T47D (cell line): ENCODE measurements at regions not wholly inside any gene's neighbourhood (a gene's known extent, or its start where the extent isn't known, plus 50 kb on each side); places are given as distances from the start of the nearest gene placed in this dataset.

ENCODE experiments used
- DNase-seq, 2 experiments: peaks; one replicate each; pipeline versions ENCODE4 v3.0.0 to v3.0.0-alpha.2; 2011 to 2012; ENCODE audit warnings: low read depth in 1 of 2, low spot score in 1 of 2
- JUND ChIP-seq: IDR thresholded peaks from 2 replicates; pipeline ENCODE4 v1.6.1; 2012; ENCODE audit warnings: low read depth
- in situ Hi-C: cut with HindIII; loops from 2 replicates; pipeline ENCODE4 v1.10.0; 2016; ENCODE audit warnings: low sequenced_read_pairs, low pct_unique_long_range_greater_than_20kb

DNA sequence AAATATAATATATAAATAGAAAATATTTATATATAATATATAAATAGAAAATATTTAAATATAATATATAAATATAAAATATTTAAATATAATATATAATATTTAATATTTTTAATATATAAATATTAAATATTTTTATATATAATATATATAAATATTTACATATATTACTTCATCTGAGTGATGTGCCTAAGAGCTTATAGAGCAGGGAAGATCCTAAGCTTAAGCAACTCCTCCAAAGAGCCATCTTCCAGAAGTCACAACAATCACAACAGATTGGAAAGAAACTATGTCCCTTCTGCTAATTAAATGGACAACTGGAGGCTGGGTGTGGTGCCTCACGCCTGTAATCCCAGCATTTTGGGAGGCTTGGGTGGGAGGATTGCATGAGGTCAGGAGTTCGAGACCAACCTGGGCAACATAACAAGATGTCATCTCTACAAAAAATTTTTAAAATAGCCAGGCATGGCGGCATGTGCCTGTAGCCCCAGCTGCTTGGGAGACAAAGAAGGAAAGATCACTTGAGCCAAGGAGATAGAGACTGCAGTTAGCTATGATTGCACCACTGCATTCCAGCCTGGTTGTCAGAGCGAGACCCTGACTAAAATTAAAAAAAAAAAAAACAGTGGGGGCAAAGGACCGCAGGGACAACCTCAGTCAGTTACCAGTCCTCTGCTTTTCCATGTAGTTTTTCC lies 198.7 kb downstream of the SKIDA1 start:
- in situ Hi-C loops, result no loop called here
- TF ChIP-seq JUND, result no peak

DNA sequence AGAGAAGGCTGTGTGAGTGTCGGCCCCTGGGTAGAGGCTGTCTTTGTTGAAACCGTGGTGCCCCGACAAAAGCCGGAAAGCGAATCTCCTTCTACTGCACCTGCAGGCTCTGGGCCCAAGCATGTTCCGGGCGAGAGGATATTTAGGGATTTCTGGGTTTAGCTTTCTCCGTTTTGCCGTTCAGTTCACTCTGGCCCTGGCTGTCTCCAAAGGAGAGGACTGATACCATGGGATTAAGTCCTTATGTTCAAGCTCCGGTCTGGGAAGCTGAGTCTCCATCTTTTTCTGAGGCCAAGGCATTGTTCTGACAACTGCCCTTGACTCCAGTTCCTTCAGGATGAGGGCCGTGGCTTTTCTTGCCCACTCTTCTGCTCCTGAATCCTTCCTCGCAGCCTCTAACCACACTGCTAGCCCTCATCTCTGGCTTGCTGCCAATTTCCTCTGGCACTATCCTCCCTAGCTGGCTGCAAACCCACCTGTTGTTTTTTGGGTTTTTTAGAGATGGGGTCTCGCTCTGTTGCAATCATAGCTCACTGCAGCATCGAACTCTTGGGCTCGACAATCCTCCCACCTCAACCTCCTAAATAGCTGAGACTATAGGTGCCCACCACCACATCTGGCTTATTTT lies 206.8 kb downstream of the SKIDA1 start:
- no peak for DNase-seq
- in situ Hi-C loops, result no loop called here
- TF ChIP-seq JUND, result no peak

More for the DNA sequence above, 198.7 kb downstream of the SKIDA1 start:
- DNase-seq, result no peak

DNA sequence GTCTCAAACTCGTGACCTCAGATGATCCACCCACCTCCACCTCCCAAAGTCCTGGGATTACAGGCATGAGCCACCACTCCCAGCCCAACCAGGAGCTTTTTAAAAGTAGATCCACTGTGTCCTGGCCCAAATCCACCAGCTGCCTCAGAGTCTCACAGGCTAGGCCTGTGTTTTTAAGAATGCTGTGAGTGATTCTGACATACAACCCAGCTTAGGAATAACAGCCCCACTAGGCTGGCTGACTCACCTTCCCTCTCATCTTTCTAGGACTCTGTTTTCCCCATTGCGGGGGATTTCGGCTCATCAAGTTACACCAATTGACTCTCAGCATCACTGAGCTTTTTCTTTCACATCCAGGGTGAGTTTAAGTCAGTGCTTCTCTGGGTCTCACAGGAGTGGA lies 207.6 kb downstream of the SKIDA1 start:
- in situ Hi-C loops, result no loop called here
- TF ChIP-seq JUND, result no peak

DNA sequence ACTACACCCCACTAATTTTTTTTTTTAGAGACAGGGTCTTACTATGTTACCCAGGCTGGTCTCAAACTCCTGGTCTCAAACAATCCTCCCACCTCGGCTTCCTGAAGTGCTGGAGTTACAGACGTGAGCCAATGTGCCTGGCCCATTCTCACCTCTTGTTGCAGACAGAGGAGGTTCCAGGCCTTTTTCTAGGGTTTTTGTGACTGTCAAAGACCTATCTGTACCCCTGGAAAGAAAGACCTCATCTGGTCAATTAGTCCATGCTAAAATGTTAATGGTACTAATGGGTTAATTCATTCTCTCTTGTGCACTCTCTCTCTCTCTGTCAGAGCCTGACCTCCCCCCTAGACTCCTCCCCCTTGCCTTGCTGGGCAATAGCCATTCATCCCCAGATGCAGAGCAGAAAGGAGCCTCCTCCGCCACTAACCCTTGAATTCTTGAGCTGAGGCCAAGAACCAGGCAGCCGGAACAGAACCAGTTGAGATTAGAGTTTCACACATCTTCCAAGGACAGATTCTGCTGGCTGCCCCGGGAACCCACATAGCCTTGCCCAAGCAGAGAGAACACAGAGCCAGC lies 209.7 kb downstream of the SKIDA1 start:
- in situ Hi-C loops, result no loop called here
- peak; percentile 27 to 79 for DNase-seq
- TF ChIP-seq JUND, result no peak

More for the DNA sequence above, 207.6 kb downstream of the SKIDA1 start:
- DNase-seq, result no peak

DNA sequence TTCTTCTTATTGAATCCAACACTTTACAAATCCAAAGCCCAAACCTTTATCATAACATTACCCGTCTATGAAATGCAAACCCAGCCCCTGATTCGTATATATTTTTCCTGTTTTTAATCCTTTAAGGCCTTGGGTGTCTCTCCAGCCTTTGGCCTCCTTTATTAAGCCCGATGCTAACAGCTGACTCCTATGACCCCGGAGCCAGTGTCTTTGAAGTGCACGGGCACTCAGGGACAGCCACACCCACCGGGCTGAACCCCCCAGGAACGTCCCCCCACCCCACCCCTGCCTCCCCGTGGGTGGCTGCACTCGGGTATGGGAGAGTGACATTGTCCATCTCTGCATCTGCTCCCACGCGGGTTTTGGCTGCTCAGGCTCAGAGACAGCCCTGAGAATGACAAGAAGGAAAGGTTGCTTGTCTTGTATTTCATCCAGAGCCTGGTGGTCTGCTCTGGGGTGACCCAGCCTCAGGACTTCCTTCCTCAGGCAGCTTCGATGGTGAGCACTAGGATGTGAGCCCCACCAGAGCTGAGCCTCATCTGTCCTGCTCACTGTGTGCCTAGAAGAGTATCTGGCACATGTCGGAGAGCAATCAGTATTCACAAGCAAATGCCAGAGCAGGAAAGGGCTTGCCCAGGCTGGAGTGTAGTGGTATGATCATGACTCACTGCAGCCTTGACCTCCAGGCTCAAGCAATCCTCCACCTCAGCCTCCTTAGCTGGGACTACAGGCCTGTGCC lies 210.4 kb downstream of the SKIDA1 start:
- no peak for TF ChIP-seq JUND
- in situ Hi-C loops, result no loop called here
- peak in 1 of 2 experiments; percentile 23 for DNase-seq

DNA sequence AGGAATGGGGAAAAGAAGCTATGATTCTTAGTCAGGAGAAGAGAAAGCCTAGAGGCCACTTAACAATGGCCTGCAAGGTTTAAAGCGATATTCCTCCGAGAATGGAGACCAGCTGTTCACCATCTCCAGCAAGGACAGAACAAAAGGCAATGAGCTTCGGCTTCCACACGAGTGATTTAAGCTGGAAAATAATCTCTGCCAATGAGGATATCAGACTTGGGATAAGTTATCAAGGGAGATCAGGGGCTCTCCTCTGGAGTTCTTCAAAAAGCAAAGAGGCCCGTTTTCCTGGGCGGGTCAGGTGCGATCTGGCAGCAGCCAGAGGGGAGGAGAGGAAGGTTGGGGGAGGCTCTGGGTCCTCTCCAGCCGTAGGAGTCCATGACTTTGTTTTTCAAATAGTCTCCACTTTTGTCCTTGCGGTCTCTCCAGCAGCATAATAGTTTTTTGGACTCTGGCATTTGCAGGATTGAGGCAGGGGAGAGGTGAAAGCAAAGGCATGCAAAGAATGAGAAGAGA lies 211.3 kb downstream of the SKIDA1 start:
- DNase-seq, result no peak
- in situ Hi-C loops, result no loop called here
- no peak for TF ChIP-seq JUND

DNA sequence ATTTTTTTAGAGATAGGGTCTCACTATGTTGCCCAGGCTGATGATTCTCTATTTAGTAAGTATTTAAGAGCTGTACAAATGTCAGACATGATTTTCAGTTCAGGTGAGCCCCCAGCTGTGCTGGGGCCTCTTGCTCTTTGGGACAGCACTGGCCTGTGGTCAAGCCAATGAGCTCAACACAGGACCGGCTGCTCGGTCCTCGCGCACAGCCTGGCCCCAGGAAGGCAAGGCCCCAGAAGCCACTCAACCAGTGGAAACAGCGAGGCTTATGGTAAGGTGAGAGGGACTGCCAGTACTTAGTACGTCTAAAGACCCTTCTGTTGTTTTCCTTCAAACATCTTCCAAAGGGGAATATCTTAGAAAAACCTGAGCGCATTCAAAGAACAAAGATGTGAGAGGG lies 211.8 kb downstream of the SKIDA1 start:
- in situ Hi-C loops, result no loop called here
- no peak for TF ChIP-seq JUND
- DNase-seq, result no peak

DNA sequence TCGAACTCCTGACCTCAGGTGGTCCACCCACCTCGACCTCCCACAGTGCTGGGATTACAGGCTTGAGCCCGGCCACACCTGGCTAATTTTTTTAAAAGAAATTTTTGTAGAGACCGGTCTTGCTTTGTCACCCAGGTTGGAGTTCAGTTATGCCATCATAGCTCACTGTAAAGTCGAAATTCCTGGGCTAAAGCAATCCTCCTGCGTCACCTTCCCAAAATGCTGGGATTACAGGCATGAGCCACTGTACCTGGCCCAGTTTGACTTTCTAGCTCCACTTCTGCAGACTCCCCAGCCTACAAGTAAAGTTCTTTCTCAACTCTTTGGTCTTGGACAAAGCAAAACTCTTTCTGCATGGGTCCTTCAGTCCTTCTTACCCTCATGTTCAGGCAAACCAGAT lies 214.1 kb downstream of the SKIDA1 start:
- DNase-seq, result no peak
- in situ Hi-C loops, result no loop called here
- no peak for TF ChIP-seq JUND

DNA sequence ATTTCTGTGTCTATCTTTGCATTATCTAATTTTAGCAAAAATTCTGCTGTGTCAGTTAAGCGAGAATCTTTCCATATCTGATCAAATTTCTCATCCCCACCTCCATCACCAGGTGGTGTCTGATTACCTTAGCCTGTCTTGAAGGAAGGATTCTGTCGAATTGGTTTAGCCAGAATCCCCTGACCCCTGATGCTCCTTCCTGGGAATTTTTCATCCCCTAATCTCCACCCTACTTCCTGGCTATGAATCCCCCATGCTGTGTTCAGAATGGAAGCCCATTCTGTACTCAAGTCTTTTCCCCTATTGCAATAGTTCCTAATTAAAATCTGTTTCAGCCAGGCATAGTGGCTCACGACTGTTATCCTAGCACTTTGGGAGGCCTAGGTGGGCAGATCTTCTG lies 216.1 kb downstream of the SKIDA1 start:
- in situ Hi-C loops, result no loop called here
- no peak for TF ChIP-seq JUND

DNA sequence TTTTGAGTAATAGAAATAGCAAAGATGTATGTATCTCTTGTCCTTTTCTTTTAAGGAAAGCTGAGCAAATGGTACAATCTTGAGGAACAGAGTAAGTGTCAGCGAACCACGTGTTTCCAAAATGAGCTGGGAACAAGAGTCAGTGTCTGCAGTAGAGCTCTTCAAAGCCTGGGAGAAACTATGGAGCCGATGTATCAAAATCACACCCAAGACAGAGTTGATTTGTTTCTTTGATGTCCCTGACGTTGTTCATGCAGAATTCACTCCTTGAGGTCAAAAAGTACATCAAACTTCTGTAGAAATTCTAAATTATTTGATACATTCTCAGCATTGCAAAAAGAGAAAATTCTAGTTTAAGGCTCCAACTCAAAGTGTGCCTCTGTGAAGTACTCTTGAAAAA lies 216.5 kb downstream of the SKIDA1 start:
- no peak for DNase-seq
- no peak for TF ChIP-seq JUND
- in situ Hi-C loops, result no loop called here

More for the DNA sequence above, 216.1 kb downstream of the SKIDA1 start:
- no peak for DNase-seq

DNA sequence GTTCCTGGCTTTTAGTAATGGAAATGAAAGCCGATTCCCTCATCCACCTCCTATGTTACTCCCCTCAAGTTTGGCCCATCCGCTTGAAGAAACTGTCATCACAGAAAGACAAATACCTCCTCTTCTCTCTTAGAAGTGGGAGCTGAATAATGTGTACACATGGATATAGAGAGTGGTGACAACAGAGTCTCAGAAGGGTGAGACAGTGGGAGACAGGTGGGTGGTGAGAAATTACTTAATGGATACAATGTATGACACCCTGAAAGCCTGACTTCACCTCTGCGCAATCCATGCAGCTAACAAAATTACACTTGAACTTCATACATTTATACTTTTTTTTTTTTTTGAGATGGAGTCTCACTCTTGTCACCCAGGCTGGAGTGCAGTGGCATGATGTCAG lies 217.5 kb downstream of the SKIDA1 start:
- in situ Hi-C loops, result no loop called here
- TF ChIP-seq JUND, result no peak
- DNase-seq, result no peak

DNA sequence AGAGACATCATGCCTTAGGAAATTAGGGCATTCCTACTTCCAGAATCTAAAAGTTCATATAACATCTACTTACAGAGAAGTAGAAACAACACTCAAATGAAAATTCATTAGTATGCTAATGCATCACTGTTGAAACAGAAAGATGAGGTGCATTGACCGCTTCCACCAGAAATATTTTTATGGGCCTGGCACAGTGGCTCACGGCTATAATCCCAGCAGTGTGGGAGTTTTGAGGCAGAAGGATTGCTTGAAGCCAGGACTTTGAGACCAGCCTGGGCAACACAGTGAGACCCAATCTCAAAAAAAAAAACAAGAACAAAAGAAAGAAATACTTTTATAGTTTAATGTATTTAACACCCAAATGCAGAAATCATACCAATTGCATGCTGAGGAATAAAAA lies 220.9 kb downstream of the SKIDA1 start:
- TF ChIP-seq JUND, result no peak
- DNase-seq, result no peak
- in situ Hi-C loops, result no loop called here

DNA sequence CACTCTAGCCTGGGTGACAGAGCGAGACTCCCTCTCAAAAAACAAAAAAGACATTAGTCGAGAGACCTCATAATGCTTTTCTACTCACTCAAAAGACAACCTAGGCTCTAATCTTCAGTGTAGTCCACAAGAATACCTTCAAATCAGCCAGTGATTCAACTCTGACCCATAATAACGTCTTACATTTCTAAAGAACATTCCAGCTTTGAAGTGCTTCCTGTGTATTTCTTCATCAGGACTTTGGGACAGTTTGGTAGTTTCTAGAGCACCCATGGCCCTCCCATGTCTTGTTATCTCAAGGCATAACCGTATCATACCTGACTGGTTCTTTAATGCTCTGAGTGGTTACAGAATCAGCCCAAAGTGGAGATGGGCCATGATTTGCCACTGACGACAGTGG lies 221.3 kb downstream of the SKIDA1 start:
- in situ Hi-C loops, result no loop called here
- no peak for TF ChIP-seq JUND
- no peak for DNase-seq
